HG03439 (cell line): ENCODE measurements at regions not wholly inside any gene's neighbourhood (a gene's known extent, or its start where the extent isn't known, plus 50 kb on each side); places are given as distances from the start of the nearest gene placed in this dataset.
"Not testable (repeated sequence)": the region's sequence is repeated elsewhere in the genome, so short reads cannot be mapped to it uniquely, and the experiment has no call there.

Experiments used
- ATAC-seq: cut with Tn5 transposase; IDR thresholded peaks from one replicate; pipeline ENCODE4 v1.9.1; 2021; ENCODE audit warnings: mild to moderate bottlenecking, moderate library complexity; ENCODE audit not compliant: unreplicated experiment

DNA sequence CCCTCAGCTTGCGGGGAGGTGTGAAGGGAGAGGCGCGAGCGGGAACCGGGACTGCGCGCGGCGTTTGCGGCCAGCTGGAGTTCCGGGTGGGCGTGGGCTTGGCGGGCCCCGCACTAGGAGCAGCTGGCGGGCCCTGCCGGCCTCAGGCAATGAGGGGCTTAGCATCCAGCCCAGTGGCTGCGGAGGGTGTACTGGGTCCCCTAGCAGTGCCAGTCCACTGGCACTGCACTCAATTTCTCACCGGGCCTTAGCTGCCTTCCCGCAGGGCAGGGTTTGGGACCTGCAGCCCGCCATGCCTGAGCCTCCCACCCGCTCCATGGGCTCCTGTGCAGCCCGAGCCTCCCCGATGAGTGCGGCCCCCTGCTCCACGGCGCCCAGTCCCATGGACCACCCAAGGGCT lies 163.5 kb upstream of the PTCH1 start:
- ATAC-seq = not testable (repeated sequence)

DNA sequence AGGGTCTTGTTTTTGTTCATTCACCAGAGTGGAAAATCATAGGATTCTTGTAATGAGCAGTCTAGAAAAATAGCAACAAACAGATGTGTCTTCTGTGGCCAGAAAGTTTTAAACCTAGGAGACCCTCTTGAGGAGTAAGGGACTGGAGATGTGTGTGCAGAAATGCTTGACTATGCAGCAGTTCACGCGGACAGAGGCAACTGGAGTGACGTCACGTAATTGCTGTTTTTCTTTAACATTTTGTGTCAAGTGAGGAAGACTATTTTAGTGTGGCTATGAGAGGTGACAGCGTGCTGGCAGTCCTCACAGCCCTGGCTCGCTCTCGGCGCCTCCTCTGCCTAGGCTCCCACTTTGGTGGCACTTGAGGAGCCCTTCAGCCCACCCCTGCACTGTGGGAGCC lies 163.1 kb upstream of the PTCH1 start:
- no peak for ATAC-seq

DNA sequence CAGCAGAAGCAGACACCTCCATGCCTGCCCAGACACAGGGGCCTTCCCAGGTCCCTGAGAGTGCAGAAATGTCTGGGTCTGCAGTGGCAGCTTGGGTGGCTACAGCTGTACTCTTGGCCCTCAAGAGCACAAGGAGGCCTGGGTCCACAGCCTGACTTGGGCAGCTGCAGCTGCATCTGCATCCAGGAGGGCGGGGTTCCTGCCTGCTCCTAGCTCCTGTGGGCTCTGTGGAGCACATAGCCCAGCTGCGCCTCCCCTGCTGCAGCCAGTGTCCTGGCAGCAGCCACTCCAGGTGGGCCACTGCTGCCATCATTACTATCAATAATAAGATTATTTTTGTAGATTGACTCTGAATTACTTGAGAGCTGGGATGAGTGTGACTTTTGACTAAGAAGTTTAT lies 162.0 kb upstream of the PTCH1 start:
- ATAC-seq = no peak

DNA sequence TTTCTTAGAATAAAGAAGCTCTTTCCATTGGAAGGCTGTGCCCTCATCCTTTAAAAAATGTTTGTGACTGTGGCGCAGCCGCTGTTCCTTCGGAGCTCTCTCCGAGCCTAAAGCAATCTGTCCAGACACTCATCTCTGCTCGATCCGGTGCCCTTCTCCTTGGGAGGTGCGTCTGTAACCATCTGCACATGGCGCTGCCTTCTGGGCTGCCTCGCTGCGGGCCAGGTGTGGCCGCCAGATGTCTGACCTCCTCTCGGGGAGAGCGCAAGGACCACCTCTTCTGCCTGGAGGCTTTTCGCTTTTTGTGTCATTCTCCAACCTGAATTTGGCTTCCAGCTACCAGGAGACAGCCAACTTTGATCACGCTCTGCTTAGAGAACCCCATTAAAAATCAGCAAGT lies 153.4 kb upstream of the PTCH1 start:
- no peak for ATAC-seq

DNA sequence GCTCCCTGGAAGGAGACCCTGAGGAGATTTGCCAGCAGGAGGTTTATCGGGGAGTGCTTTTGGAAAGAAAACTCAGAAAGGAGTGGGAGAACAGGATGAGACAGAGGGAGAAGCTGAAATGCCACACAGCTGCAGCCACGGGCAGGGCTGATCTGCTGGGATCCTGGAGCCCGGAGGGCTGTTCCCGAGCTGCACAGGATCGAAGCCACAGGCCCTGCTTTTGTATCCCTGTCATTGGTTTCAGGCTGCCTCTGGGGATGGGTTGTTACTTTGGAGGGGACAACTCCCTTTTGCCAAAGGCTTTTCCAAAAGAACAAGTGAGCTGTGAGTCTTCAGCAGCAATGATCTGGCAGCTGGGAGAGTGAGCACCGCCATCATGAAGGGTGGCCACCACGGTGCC lies 152.5 kb upstream of the PTCH1 start:
- ATAC-seq = no peak

DNA sequence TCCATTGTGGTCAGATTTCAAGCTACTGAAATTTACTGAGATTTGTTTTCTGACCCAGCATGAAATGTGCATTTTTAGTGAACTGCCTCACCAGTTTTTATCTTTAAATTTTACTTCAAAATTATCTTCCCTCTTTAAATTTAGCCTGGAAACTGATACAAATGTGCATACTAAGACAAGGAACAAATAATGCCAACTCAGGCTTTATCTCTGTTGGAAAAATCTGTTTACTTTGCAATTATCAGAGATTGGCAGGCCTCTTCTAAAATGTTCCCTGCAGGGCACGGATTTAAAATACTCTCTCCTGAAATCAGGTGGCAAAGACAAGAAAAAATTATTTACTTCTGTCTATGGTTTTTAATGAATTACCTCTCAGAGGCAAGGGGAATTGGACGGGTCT lies 151.0 kb upstream of the PTCH1 start:
- no peak for ATAC-seq

DNA sequence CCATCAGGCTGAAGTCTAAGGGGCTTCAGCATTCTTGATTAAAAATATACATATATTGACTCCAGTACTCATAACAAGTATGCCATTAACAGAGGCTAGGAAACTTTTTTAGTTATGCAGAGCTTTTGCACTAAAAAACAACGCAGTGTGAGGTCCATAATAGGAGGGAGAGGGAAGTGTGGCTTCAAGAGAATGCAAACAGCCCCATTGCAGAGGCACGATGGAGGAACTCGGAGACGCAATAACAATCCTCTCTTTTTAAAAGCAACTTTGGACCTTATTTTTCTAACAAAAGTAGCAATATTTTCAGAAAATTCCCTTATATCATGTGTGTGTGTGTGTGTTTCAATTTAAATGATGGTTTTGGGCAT lies 150.0 kb upstream of the PTCH1 start:
- no peak for ATAC-seq

DNA sequence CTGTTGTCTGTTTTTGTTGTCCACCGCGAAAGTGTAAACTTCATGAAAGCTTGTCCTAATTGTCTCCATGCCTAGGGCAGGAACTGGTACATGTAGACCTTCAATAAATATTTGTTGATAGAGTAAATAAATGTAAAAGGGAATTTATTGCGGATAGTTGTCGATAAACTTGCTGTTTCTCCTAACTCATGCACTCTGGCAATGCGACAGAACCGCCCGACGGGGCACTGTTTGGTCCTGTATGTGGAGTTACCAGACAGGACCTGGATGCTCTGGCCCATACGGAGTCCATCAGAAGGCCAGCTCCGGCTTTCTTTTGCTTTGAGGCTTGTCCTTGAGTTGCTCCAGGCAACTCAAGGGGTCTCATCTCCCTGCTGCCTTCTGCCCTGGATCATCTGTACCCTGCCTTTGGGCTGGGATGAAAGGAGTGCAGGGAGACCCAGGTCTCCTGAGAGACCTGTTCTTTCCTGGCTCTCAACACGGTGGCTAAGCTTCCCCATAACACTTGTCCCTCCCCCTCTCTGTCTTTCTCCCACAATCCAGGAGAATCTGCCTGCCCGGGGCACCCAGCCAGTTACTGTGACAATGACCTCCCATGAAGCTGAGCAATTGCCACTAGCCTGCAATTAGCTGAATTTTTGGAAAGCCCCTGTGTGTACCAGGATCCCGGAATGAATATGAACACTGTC lies 149.5 kb upstream of the PTCH1 start:
- no peak for ATAC-seq

DNA sequence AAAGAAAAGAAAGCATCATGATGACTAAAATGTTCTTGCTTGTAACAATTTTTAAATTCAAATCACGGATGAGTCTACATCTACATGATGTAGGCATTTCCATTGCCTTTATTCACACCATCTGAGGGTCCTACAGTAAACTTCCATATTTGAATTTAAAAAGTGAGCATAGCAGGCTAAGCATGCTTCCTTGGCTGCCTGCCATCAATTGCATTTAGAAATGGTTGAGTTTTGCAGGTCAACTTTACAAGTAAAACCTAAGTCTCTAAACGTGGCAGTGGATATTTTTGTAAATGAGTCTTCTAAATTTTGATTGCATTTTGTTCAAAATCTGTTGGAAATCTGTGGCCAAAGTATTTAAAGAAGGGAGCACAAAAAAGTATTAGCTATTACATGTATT lies 136.5 kb upstream of the PTCH1 start:
- ATAC-seq = no peak

DNA sequence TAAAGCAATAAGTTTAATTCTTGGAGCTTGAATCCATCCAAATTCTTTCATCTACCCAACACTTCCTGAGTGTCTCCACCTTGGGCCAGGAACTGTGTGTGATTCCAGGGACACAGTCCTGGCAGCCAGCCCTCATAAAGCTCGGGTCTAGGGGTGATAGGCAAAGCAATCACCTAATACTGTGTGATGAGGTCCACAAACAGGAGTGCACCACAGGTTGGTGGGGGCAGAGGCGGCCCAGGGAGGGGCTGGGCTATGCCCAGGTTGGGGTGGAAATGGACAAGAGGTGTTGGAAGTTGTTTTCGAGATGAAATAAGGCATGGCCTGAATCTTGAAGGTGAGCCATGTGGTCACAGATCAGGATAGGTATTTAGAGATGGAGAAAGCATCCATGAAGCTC lies 133.9 kb upstream of the PTCH1 start:
- ATAC-seq = no peak

DNA sequence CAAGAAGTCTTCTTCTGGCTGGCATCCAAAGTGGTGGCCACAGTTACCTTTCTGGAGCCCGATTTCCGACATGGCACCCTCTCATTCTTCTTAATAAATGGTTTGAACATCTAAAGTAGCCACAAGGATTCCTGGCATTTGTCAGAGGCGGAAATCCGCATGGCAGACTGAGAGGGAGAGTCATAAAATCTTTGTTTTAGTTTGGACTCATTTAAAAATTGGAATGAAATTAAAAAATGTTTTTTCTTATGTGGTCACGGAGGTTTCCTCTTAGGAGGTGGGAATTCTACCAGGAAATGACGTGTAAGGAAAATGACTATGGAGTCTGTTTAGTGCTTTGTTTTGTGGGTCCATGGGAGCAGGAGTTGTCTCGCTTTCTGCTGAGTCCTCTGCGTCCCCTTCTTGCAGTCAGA lies 133.0 kb upstream of the PTCH1 start:
- ATAC-seq = no peak

DNA sequence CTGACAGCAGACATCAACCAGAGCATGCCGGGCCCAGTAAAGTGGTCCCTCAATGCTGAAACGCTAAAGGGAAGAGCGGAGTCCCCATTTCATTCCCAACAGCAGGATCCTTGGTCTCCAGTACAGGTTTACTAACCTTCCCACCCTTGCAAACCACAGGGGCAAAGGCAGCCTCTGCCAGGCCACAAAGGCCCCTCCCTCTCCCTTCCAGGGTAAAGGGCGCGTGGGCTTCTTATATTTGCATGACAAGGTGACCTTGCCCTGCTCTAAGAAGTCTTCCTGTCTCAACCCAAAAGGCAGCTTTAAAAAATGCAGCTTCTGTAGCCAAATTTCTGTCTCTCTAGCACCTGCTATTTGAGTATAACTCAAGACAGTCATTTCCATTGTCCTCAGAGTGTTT lies 131.5 kb upstream of the PTCH1 start:
- ATAC-seq = no peak

DNA sequence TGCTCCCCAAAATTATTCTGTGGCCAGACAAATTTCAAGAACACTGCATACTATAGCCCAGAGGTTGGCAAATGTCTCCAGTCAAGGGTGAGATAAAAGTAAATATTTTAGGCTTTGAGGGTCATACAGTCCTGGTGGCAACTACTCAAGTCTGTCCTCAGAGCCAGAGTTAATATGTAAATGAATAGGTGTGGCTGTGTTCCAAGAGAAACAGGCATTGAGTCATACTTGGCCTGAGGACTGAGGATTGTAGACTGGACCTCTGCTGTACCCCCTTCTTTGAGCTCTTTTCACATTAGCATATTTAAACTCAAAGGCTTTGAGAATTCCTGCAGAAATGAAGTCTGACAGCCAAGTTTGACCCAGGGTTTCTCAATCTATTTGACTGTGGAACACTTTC lies 129.2 kb upstream of the PTCH1 start:
- ATAC-seq = no peak

DNA sequence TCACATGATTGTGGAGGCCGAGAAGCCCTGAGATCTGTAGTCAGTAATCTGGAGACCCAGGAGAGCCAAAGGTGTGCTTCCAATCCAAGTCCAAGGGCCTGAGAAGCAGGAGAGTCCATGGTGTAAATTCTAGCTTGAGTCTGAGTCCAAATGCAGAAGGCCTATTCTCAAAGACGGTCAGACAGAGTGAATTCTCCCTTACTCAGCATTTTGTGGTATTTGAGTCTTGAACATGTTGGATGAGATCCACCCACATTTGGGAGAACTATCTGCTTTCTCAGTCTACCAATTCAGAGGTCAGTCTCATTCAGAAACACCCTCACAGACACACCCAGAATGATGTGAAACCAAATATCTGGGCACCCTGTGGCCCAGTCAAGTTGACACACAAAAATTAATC lies 128.8 kb upstream of the PTCH1 start:
- no peak for ATAC-seq

DNA sequence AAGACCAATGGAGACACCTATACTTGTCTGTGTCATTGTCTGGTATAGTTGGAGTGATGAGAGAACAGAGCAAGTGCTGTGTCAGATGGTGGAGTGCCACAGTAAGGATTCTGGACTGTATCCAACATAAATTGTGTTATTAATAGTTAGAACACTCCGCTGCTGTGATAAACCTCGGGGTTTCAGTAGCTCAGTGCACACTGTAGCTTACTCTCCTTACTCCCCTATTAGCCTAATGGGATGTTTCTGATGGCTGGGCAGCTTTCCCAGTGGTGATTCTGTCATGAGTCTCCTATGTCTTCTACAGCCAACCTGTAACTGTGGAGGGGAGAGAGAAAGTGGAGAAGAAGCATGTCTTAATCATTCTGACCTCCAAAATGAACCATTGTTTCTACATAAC lies 127.6 kb upstream of the PTCH1 start:
- ATAC-seq = no peak

DNA sequence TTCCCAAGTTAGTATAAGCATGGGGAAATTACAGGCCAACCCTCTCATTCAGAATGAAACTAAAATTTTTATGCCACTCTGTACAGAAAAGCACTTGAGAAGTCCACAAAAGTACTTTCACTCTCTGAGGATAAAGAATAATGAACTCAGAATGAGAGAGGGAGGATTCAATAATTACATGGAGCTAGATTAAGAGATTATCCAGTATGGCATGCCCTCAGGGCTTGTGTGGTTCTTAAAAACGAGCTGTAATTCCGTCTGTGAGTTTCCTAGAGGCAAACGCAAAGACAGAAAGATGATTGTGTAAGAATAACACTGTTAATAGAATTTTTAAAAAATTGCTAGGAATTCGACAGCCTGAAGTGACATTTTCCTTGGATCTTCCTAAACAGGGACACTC lies 126.8 kb upstream of the PTCH1 start:
- no peak for ATAC-seq

DNA sequence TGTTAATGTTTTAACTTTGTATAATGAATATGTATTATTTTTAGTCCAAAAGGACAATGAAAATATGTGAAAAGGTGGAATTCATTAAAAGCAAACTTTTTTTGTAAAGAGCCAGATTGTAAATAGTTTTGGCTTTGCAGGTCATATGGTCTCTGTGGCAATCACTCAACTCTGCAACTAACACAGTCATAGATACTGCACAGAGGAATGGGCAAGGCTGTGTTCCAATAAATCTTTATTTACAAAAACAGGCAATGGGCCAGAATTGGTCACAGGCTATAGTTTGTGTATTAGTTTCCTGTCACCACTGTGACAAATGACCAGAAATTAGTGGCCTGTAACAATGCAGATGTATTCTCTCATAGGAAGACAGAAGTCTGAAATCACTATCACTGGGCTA lies 125.4 kb upstream of the PTCH1 start:
- ATAC-seq = no peak

DNA sequence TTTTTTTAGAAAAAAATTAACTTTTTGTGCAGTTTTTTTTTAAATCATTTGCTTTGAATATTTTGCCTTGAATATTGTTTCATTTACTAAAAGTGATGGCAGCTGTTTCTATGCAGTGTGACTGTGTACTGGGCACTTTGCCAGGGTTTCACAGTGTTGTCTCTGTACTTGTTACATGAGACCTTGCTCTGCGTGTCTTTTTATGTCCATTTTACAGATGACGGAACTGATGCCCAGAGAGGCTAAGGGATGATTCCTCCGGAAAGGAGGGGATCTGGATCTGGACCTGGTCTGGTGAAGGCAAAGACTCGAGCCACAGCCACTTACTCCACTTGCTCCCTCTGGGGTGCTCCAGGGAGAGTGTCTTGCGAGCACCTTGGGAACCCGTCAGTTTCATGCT lies 124.8 kb upstream of the PTCH1 start:
- no peak for ATAC-seq

DNA sequence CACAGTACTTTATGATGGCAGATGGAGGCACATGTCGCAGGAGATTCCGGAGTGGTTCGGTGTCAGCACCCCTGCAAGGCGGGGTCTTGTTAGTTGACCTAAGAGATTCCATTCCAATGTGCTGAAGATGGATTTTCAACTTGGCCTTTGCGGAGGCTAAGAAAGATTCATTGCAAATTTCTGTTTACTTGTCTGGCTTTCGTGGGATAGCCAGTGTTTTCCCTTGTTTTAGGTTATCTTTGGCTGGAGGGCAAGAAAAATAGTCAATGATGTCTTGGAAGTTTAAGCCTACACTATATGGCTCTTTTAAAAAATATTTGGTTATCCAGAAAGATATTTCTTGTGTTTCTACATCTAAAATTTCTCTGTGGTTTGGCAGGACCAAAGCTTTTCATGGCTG lies 123.6 kb upstream of the PTCH1 start:
- no peak for ATAC-seq

DNA sequence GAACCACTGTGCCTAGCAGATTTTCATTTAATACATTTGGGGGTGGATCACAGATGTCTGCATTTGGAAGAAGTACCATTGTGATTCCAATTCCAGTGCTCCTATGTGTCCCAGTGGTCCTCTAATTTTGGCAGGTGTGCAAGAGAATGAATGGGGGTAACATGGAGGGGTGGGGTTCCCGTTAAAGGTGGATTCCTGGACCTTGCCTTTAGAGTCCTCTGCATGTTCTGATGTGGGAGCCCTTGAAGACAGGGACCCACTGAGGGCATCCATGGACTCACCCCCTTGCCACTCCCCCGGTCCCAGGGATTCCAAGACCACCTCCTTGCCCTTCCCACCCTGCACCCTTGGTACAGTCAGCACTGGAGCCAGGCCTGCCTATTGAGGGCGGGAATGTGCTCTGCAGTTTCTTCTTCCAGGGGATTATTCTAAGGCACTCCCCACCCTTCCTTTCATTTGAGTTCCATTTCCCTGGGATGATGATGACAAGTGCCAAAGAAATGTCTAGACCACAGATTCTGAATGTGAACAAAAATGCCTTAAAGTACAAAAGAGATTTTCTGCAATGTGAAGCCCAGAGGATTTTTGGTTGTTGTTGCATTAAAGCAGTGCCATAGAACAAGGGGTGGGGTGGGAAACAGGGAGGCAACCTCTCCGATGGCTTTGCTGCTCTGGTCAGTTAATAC lies 119.4 kb upstream of the PTCH1 start:
- no peak for ATAC-seq

DNA sequence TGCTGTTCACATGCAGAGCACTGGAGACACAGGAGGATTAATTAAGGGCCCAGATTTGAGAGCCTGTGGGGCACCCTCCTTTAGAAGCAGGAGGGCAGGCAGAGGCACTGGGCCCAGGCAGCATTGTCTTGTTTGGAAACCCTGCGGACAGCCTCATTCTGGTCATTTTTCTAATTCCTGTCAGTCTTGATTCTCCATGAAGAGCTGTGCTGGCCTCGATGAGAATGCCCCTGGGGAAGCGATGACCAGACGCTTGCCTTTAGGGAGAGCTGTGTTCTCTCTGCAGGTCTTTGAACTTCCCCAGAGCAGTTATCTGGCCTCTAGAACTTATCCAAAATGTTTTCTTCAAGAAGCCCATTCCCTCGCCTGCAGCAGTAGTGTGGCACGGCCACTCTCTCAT lies 117.8 kb upstream of the PTCH1 start:
- ATAC-seq = no peak

DNA sequence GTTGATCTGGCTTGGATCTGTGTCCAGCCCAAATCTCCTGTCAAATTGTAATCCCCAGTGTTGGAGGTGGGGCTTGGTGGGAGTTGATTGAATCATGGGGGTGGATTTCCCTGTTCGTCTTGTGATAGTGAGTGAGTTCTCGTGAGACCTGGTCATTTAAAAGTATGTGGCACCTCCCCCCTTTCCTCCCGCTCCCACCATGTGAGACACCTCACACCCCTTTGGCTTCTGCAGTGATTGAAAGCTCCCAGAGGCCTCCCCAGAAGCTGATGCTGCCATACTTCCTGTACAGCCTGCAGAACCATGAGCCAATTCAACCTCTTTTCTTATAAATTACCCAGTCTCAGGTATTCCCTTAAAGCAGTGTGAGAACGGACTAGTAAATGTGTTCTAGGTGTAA lies 117.3 kb upstream of the PTCH1 start:
- ATAC-seq = no peak

DNA sequence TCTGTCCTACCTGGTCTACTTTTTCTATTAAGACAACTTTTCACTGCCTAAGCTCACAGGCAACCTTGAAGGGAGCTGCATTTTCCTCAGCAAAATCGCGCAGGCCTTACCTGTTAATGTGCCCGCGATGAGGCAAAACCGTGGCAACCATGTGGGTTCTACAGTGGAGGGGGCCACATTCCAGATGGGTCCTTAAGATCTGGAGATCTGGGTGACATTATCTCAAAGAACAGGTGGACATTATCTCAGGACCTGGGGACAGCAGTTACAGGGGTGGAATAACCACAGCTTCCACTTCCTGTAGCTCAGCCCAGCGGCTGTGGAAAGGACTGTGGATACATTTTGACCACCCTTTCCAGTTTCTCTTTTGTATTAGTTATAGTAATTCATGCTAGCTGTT lies 112.8 kb upstream of the PTCH1 start:
- ATAC-seq = no peak
